ENCODE measurements at regions not wholly inside any gene's neighbourhood (a gene's known extent, or its start where the extent isn't known, plus 50 kb on each side); places are given as distances from the start of the nearest gene placed in this dataset.
"Not testable (repeated sequence)": the region's sequence is repeated elsewhere in the genome, so short reads cannot be mapped to it uniquely, and the experiment has no call there.

GRCh38 chr6:126726454-126726853 is 386.5 kb downstream of the CENPW start:
- not testable (repeated sequence) for TF ChIP-seq CTCF, EZH2 (IDR thresholded peaks at IDR 0.05)

Data from neural progenitor cell (in vitro differentiated cells).